DMS114 treated with DMSO at 0.1 percent for 48 hours (cell line): ENCODE measurements at regions not wholly inside any gene's neighbourhood (a gene's known extent, or its start where the extent isn't known, plus 50 kb on each side); places are given as distances from the start of the nearest gene placed in this dataset.
"Not testable (repeated sequence)": the region's sequence is repeated elsewhere in the genome, so short reads cannot be mapped to it uniquely, and the experiment has no call there.

ENCODE experiments used
- DNase-seq: peaks from one replicate; lab custom pipeline; 2025; ENCODE audit not compliant: unreplicated experiment; lab: John Stamatoyannopoulos, UW

DNA sequence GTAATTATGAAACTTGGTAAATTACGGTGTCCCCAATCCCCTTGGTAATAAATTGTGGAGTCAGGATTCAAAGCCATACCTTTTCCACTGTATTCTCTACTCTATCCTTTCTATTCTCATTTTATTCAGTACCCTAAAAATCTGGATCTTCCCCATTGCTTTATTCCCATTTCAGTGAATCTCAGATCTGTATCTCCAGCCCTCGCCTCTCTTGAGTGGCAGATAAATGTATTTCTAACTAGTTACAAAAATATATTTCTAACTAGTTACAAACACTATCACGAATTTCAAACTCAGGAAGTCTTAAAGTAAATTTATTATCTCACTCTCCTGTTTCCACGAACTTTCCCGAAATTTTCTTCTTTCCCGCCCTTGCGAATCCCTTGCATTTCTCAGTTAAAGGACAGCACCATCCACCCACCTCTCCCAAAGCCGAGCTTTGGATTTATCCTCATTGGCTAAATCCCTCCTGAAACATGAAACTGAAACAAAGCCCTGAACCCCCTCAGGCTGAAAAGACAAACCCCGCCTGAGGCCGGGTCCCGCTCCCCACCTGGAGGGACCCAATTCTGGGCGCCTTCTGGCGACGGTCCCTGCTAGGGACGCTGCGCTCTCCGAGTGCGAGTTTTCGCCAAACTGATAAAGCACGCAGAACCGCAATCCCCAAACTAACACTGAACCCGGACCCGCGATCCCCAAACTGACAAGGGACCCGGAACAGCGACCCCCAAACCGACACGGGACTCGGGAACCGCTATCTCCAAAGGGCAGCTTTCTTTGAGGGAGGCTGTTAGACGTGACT lies 164.3 kb upstream of the PABPC3 start:
- DNase-seq: no peak

DNA sequence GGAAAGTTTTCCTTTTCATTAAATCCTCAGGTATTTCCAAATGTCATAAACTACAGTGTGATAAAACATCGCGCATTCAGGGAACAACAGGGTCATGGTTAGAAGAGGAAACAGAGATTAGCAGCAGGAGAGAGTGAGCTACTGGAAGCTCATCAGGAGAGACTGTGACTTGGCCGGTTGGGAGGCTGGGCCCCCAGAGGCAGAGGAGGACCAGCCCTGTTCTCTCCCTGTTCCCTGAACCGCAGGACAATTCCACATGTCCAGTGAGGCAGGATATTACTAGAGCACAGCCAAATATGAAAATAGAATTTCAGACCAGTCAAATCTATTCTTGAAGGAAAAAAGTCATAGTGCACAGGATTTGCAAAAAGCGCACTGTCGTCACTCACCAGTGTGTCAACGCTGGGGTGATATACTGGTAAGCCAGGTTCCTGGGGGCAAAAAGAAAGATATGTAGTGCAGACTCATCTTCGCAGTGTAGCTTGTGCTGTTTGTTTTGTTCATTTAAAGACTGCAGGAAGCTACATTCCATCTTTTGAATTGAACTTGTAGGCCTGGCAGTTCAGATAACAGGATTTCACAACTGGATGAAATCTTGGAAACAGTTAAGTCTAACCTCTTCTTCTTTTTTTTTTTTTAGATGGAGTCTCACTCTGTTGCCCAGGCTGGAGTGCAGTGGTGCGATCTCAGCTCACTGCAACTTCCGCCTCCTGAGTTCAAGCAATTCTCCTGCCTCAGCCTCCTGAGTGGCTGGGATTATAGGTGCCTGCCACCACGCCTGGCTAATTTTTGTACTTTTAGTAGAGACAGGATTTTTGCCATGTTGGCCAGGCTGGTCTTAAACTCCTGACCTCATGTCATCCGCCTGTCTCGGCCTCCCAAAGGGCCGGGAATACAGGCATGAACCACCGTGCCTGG lies 162.6 kb upstream of the PABPC3 start:
- not testable (repeated sequence) for DNase-seq

DNA sequence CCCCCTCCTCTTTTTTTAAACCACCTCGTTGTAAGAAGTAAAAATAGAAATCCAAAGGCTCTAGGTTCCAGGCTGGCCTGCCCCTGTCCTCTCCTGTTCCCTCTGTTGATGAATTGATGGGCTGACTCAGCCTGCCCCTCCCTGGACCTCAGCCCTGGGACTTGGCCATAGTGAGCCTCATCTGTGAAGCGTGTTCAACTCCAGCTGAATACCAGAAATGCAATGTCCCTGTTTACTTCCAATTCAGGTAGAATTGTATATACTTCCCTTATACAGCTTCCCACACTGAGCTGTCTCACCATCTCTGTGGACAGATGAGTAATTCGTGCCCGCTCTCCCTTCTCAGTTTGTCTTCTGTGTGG lies 161.9 kb upstream of the PABPC3 start:
- not testable (repeated sequence) for DNase-seq

DNA sequence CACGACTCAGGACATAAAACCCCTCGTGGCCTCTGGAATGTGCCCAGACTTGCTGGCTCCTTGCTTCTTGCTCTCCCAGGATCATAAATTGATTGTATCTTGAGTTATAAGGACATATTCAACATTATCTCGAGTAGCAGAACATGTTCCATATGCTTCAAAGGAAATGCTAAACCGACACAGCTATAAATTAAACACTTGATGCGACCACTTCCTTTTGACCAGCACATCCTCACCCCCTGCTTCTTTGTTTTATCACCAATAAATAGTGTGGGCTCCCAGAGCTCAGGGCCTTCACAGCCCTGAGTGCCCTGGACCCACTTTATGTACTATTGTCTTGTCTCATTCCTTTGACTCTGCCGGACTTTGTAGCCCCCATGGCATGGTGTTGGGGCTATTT lies 157.0 kb upstream of the PABPC3 start:
- DNase-seq: no peak

DNA sequence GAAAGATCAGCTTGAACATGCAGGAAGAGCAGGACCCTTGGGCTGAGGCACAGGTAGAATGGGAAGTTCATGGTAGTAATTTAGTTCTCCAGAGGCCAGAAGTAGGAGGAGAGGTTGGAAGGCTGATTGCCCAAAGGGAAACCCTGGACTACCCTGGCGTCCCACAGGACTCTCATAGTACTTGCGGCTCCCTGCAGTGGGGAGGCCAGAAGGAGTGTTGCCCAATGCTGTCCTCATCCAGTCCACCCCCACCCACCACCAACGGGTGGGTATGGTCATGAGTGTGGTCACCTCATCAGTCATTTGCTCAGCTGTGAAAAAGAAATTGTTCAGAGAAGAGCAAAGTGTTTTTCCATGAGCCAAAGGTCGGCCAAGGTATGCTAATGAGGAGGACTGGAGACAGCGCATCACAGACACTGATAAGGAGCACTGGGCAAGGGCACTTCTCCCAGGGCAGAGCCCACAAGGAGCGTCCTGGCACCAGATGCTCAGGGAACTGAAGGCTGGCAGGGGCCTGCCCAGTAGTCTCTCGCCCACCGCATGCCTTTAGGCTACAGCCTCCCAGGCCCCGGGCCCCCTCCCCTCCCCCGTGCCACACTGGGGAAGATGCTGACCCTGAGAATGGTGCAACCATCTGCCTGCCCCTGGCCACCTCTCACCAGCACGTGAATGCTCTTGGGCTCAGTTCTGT lies 154.8 kb upstream of the PABPC3 start:
- DNase-seq: not testable (repeated sequence)

DNA sequence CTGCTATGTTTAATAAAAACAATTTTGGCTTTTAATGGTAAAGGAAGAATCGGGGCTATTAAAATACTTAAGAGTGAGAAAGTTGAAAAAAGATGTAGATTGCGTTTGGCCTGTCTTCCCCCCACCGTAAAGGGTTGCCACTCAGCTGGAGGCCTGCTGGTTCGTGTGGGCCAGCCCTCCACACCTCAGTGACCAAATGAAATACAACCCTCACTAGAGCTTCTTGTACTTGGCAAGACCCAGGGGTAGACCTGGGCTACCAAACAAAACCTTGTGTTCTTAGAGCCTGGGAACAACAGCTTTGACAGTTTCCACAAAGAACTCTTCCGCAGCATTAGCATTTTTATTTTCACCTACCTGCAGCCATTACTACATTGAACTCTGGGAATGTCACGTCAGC lies 152.8 kb upstream of the PABPC3 start:
- DNase-seq: no peak

DNA sequence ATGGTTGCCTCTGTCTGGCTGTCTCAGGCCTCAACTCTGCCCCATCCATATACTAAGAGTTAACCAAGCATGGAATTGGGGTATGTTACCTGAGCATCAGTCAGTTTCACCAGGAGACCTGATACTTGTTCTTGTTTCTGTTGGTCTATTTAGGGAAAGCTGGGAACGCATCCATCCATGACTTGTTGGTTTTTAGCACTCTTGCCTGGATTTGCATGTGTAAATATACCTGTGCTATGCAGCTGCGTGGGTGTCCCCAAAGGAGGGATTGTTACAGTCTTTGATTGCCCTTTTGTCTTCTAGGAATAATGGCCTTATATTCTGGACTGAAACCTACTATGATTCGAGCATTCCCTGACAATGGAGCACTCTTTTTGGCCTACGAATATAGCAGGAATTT lies 151.9 kb upstream of the PABPC3 start:
- DNase-seq: not testable (repeated sequence)

DNA sequence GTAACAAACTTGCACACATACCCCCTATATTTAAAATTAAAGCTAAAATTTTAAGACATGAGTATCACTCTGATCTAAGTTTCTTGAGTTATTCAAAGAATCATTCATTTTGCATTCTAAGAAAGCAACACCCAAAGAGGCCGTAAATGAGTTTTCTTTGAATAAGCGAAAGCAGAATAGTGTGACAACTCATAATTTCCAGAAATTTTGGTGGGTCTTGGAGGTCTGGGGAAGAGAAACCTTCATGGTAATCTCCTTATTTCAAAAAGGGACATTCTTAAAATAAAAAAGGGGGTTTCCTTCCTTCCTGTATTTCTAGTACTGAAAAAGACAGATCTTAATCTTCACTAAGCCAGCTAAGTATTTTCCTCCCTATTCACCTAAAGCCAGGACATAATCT lies 147.0 kb upstream of the PABPC3 start:
- DNase-seq: not testable (repeated sequence)

DNA sequence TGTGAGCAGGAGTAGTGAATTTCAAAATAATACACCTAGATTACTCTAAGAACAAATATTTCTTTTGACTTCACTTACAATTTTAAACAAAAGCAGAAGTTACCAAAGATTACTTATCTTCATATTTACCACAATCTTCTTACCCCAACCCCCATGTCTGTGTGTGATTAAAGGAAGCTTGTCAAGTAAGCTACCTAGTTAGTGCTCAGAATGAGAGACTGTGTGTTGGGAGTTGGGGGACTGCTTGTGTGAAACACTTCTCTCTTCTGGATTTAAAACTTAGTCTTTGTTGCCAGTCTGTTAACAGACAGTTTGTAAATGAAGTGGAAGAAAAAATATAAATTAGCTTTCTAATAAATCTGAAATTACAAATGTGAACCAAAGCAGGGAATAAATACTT lies 145.3 kb upstream of the PABPC3 start:
- not testable (repeated sequence) for DNase-seq

DNA sequence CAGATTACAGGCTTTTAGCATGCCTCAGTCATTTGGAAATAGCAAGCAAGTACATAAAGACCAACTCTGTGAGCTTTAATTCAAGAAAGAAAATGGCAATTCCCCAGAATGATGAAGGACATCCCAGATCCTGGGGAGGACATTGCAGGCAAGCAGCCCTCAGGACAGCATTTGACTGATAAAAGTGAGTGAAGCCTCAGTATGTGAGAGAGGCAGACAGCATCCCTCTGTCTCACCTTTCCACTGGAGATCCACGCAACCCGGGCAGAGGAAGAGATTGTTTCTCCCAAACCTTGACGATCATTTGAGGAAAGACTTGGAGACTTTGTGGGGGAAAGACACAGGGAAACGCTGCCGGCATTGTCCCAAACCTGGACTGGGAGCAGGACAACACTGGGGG lies 128.0 kb upstream of the PABPC3 start:
- DNase-seq: not testable (repeated sequence)

DNA sequence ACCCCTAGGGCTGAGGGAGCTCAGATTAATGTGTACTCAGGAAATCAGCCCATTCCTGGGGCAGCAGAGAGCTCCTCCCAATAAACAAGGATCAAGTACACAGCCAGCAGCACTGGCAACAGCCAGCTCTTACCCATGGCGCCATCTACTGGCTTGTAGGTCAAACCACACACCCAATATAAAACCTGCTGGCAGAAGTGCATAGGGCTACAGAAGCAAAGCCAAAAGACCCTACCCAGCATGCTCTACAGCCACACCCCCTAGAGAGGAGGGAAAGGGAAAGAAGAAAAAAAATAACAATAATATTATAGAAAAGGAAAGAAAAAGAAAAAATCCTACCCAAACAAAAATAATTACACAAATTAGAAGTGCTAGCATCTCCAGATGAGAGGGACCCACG lies 127.5 kb upstream of the PABPC3 start:
- peak; percentile 14 for DNase-seq

DNA sequence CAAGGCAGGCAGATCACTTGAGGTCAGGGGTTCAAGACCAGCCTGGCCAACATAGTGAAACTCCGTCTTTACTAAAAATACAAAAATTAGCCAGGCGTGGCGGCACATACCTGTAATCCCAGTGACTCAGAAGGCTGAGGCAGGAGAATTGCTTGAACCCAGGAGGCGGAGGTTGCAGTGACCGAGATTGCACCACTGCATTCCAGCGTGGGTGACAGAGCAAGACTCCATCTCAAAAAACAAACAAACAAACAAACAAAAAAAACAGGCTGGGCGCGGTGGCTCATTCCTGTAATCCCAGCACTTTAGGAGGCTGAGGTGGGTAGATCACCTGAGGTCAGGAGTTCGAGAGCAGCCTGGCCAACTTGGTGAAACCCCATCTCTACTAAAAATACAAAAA lies 122.8 kb upstream of the PABPC3 start:
- not testable (repeated sequence) for DNase-seq

DNA sequence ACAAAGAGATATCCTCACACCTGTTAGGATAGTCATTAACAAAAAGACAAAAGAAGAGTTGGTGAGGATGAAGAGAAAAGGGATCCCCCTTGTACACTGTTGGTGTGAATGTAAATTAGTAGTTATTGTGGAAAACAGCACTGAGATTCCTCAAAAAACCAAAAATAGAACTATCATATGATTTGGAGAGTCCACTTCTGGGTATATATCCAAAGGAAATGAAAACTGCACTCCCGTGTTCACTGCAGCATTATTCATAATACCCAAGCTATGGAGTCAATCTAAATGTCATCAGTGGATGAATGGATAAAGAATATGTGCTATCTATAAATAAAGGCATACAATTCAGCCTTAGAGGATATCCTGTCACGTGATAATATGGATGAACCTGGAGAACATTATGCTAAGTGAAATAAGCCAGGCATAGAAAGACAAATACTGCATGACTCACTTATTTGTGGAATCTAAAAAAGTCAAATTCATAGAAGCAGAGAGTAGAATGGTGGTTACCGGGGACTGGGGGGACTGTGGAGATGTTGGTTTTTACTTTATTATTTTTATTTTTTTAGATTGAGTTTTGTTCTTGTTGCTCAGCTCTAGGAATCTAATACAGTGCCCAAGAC lies 114.6 kb upstream of the PABPC3 start:
- DNase-seq: not testable (repeated sequence)

DNA sequence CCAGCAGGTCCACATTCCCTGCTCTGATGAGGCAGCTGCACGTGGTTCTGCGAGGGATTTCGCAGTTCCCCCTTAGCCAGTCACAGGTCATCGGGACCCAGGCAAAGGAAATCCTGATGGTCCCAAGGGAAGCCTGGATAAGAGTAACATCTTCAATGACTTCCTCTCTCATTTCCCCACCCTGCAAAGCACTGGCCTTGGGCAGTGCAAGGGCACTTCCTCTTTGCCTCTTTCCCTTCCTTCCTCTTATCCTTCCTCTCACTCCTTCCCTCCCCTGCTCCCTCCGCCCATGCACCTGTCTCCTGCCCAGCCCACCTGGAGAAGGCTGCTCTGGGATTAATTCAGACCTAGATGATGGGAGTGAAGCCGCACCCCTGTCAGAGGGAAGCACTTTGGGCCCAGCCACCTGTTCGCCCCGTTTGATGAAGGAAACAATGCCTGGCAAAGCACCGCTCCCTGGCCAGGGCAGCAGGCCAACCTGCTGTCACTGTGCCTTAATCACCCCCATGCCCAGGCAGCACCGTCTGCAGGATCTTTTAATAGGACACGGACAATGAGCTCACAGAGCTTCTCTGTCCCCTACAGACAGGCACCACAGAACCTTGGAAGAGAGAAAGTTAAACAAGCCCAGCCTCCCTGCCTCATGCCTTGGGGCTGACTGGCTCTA lies 113.5 kb upstream of the PABPC3 start:
- DNase-seq: no peak

DNA sequence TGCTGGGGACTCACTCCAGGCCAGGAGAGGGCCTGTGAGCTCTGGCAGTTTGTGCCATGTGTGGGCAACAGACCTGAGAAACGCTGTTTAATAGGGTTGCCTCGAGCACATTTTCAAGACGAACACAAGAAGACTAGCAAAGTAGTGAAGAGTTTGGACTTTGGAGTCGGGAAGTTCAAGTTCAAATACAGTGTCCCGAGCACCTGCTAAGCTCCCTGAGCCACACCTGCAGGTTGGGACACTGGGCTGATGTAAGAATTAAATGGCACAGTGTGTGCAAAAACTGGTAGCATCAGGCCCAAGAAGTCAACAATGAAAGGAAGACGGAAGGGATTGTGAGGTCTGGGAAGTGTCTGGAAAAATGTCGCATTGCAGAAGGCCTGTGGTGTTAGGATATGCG lies 112.8 kb upstream of the PABPC3 start:
- DNase-seq: no peak

DNA sequence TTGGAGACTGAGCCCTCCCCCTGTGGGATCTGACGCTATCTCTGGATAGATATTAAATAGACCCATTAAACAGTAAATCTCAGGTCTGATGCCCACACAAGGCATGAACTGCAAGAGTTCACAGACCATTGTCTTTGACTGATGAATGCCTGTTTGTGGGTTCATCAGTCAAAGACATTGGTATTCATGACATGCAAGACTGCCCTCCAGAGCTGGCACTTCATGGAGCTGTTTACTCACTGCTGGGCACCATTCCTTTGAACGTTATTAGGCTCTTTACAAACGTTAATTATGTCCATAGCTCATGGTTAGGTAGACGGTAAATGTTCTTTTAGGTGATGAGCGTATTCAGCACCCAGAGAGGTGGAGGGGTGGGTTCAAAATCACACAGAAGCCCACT lies 111.8 kb upstream of the PABPC3 start:
- no peak for DNase-seq

DNA sequence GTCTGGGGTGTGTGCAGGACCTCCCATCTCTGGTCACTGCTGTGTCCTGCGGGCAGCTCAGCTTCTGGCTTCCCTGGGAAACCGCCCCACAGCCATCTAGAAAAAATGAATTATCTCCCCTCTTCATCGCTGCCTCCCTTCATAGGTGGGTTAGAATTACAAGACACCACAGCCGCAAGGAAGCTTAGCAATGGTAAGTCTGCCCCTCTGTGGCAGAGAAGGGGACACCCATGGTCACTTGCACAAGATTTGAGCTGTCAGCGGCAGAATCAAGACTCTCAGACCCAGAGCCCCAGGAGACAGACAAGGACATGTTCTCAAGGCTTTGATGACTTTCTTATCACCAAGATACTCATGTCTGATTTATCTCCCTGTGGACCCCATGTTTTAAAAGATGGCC lies 110.8 kb upstream of the PABPC3 start:
- DNase-seq: no peak

DNA sequence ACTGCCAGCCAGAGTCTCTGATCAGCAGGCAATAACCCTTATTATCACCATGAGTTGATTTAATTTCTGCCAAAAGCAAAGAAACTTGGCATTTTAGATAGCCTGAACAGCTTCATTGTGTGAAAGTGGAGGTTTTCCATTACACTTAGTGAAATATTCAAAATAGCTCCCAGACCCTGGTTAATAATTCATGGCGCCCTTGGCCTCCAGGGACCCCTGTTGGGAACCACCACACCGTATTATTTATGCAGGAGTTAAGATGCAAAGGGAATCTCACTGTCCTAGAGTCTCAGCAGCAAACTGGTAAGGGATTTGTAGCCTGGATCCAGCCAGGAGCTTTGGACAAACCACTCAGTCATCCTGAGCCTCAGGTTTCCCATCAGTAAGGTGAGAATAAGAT lies 110.0 kb upstream of the PABPC3 start:
- no peak for DNase-seq

DNA sequence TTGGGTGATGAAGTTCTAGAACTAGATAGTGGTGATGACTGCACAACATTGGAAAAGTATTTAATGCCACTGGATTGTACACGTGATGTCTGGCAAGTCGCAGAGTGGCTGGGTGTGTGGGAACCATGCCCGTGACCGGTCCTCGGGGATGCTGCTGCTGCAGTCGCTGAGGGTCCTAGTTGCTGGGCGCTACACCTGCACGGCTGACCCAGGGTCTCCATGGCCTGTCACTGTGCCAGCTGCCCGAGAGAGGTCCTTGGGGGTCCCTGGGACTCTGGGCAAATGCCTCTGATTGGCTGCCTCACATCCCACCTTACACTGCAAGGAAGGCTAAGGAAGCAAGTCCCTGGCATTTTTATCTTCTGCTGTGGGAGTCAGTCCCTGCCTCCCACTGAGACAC lies 109.1 kb upstream of the PABPC3 start:
- no peak for DNase-seq

DNA sequence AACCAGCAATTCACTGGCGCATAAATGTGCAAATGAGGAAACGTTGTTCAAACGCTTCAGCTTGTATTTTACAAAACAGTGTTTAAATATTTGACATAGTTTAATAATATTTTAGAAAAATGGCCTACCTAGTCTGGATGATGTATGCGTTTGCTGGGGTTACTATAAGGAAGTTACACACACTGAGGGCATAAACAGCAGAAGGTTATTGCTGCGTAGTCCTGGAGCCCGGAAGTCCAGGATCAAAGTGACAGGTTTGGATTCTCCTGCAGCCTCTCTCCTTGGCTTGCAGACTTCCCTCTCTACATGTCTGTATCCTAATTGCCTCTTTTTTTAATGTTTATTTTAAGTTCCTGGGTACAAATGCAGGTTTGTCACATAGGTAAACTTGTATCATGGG lies 106.0 kb upstream of the PABPC3 start:
- DNase-seq: not testable (repeated sequence)

DNA sequence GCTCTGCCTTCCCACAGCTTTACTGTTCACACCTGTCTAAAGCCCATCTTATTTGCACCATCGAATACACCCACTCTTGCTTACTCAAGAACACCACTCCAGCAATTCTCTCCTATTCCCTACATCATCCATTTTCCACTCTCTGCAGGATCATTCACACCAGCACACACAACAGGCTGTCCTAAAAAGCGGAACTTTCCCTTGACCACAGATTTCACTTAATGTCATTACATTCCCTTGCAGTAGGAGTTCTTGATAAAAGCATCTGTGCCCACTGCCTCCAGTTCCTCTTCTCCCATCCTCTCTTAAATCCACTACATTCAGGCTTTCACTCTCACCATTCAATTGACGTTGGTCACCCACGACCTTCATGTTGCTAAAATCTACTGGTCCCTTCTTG lies 103.0 kb upstream of the PABPC3 start:
- DNase-seq: not testable (repeated sequence)
